ENCODE measurements at regions not wholly inside any gene's neighbourhood (a gene's known extent, or its start where the extent isn't known, plus 50 kb on each side); places are given as distances from the start of the nearest gene placed in this dataset.

DNA sequence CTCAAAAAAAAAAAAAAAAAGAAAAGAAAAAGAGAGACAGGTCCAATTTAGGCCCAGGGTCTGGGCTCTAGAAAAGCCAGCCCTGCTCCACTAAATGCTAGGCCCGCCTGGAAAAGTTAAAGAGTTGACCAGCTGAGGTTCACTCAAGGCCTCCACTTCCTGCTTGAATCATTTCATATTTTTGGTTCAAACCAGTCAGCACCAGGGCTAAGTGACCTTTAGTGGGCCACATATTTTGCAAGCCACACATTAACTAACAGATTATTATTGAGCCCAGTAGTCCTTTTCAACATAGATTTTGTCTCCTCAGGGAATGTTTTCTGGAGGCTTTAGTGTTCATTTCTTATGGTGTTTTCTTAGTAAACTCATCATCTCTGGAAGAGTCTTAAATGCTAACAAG, 156.6 kb downstream of the TLR4 start:
- no peak for DNase-seq

DNA sequence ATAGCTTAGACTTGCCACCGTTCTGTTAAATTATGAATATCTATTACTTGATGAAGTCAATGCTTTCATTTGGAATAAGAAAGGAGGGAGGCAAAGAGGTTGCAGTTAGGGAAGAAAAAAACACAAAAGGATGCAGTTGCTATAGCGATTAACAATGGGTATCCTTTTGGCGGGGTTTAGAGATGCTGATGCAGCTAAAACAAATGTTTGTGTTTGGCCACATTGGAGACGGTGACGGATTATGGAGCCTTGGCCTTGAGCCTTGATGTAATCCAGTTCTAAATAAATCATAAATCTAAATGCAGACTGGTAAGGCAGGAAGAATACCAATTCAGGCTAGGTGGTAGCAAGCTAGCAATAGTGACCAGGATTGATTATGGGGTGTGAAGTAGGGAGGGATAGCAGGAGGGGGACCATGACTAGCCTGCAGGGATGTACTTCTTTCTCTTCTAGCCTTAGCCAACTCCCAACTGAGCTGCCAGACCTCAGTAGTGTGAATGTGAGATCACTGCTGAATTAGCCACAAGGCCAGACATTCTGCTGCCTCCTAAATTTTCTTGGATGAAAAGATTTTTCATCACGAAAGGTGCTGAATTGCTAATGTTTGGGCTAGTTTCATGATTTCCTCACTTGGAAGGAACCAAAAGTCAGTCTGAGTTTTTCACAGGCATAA, 160.3 kb downstream of the TLR4 start:
- DNase-seq: no peak

DNA sequence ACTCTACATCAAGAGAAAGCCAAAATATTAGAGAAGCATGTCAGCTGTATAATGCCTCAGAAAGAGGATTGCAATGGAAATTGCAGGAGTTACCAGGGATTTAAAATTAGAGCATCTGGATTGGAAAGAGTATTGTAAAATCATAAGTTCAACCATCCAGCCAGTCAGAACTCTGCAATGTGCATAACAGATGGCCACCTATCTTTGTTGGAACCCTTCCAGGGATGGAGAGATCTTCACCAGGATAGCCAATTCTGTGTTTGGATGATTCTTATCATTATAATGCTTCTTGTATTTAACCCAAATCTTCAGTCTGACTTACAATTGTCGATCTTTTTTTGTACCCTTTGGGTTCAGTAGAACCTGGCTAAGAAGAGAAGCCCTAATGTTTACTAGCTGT, 164.4 kb downstream of the TLR4 start:
- DNase-seq: no peak

DNA sequence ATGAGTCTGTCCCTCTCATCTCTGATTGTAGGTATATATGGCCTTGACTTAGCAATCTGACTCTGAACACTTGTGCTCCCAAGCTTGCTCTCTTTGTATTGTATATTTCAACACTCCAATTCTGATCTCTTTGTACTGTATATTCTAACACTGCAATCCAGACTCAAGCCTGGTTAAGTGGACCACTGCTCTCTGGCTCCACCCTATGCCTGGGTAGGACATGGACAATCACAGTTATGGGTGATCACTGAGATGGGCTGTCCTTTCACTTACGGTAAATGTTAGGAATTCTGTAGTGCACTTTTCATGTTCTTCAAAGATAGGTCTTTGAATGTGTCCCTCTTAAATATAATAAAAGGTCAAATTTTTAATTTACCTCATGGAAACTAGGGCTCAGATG, 165.1 kb downstream of the TLR4 start:
- no peak for DNase-seq

- no peak for DNase-seq
These were observed 165.5 kb downstream of the TLR4 start for GRCh38 chr9:117869712-117870111.

- no peak for DNase-seq
These were observed 169.5 kb downstream of the TLR4 start for GRCh38 chr9:117873664-117874063.

GRCh38 chr9:117875886-117876285, 171.7 kb downstream of the TLR4 start:
- no peak for DNase-seq

DNA sequence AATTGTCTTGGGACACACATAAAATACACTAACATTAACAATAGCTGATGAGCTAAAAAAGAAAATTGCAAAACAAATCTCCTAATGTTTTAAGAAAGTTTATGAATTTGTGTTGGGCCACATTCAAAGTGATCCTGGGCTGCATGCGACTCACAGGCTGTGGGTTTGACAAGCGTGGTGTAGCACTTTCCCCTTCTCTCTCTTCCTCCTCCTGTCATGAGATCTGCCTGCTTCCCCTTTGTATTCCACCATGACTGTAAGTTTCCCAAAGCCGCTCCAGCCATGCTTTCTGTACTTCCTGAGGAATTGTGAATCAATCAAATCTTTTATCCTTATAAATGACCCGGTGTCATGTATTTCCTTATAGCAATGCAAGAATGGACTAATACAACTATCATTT, 178.0 kb downstream of the TLR4 start:
- no peak for DNase-seq

DNA sequence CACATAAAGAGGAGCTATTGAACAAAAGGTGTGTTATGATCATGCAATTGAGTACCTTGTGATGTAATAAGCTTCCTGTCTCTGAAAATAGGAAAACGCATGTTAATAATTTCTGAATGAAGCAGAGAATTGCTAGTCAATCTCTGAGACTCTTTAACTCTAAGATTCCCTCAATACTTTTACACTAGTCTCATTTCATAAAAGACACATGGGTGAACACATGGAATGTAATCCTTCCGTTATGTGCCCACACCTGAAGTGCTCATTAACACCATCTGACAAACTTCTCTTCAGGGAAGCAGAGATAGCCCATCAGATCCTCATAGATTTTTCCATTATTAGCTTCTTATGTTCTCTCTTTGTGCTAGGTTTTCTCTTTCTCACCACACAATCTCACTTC, 182.4 kb downstream of the TLR4 start:
- DNase-seq: no peak

GRCh38 chr9:117887383-117887782, 183.2 kb downstream of the TLR4 start:
- DNase-seq: no peak

GRCh38 chr9:117887941-117888340, 183.7 kb downstream of the TLR4 start:
- no peak for DNase-seq

DNA sequence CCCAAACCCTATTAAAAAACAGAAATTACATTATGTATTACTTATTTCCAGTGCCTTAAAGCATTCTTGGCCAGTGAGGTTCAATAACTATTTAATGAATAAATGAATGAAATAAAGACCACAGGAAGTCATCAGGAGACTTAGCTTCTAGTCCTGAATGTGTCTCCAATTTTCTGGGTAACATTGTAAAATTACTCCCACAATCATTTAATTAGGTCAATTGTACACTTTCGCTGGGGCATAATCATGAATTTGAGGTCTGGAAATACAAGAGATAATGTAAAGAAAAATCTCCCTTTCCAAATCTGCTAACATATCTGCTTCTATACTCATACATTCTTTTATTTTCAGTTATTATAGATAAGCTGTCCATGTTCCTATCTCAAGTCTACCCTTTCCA, 199.2 kb downstream of the TLR4 start:
- DNase-seq: no peak

- DNase-seq: no peak
These were observed 202.6 kb downstream of the TLR4 start for GRCh38 chr9:117906763-117907162.

DNA sequence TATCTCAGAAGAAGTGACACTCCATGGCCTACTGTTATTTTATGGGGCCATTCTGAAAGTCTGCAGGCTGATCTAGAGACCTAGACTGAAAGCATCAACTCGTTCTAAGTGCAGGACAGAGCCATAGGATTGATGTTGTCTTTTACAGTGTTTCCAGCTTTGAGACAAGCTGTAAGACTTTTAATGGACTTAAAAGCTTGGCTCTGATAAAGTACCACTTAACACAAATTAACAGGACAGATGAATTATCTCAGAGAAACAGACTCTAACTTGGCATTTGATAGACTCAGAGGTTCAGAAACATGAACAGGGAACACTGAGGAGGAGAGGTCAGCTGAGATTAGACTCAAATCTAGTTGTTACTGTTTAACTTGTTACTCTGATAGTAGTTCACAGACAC, 203.2 kb downstream of the TLR4 start:
- no peak for DNase-seq

DNA sequence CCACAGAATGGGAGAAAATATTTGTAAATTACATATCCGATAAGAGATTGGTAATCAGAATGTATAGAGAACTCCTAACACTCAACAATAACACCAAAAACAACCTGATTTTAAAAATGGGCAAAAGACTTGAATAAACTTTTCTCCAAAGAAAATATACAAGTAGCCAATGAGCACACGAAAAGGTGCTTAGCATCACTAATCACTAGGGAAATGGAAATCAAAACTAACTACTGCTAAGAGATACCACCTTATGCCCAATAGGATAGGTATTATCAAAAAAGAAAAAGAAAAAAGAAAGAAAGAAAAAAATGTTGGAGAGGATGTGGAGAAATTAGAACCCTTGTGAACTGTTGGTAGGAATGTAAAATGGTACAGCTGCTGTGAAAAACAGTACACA, 212.1 kb downstream of the TLR4 start:
- no peak for DNase-seq

GRCh38 chr9:117917873-117918272, 213.7 kb downstream of the TLR4 start:
- no peak for DNase-seq

- DNase-seq: no peak
These were observed 215.3 kb downstream of the TLR4 start for GRCh38 chr9:117919538-117919937.

GRCh38 chr9:117926031-117926658, 221.9 kb downstream of the TLR4 start:
- no peak for DNase-seq

- no peak for DNase-seq
These were observed 223.2 kb downstream of the TLR4 start for GRCh38 chr9:117927354-117927753.

- no peak for DNase-seq
These were observed 225.7 kb downstream of the TLR4 start for GRCh38 chr9:117929868-117930267.

- DNase-seq: no peak
These were observed 228.4 kb downstream of the TLR4 start for GRCh38 chr9:117932585-117932984.

DNA sequence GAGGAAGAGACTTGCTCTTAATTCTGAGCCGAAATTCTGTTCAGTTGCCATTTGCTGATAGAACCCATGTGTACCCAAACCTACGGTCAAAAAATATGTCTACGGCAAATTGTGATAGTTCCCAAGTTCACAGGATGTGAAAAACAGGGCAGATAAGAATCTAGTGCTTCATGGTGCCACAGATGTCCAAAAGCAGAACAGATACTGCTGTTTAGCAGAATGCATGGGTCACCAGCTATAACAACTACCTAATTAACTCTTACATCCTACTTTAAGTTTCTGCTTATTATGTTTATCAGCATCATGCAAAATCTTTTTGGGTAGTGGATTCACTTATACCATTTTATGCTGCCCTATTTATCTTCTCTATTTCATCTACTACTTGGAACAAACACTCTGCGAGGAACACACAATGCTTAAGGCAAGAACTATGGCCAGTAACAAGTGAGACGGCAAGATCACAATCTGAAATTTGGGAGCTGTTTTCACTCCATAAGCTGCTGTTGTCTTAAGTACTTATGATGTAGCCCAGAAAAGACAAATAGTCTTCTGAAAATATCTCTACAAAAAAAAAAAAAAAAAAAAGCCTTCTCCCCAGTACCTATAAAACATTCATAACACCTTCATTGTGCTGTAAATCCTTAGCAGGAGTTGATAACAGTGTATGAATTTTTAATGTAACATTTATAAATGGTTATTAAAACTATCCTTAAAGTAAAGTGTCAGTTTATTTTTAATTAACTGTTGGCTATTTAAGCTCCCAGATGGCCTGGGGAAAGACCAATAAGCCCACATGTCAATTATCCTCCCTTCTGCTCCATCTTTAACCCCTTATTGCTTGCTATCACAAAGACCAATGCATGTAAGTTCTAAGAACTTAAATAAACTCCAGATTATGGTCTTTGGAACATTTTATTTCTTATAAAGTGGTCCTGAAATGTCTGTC, 232.3 kb downstream of the TLR4 start:
- no peak for DNase-seq

DNA sequence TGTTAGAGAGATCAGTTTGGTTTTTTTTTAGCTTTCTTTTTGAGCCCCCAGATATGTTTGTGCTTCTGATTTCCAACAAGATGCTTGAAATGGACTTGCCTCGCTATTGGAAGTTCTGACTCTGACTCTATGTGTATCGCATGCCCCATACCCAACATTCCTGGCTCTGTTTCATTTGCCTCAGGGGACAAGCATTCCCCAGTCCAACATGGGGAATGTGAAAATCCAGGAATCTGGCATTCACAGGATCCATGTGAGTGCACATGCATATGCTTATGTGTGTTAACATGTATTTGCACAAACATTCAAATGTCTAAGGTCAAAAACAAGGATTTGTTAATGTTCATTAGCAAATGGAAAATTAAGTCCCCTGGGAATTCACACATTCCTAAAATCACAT, 233.9 kb downstream of the TLR4 start:
- no peak for DNase-seq

Data from muscle of back (tissue), 3 donors.